ENCODE measurements at regions not wholly inside any gene's neighbourhood (a gene's known extent, or its start where the extent isn't known, plus 50 kb on each side); places are given as distances from the start of the nearest gene placed in this dataset.

GRCh38 chr18:26784599-26784998, 80.9 kb downstream of the AQP4 start:
- TF ChIP-seq CTCF (IDR thresholded peaks at IDR 0.05; ENCODE audit: low read depth, low read length, poor library complexity, severe bottlenecking) (no peak), EZH2phosphoT487 (IDR thresholded peaks at IDR 0.05; ENCODE audit: borderline replicate concordance, low read length) (no peak)
- H3K27me3 ChIP-seq (ENCODE audit: control insufficient read depth, low read length), result no peaks in the 10 kb centered on the region
- no peaks in the 10 kb centered on the region for H3K36me3 ChIP-seq (ENCODE audit: control insufficient read depth, low read length)
- peaks cover 11% of the 10 kb centered on the region for H3K4me1 ChIP-seq (ENCODE audit: control insufficient read depth, low read length)
- no peaks in the 10 kb centered on the region for H4K20me1 ChIP-seq (ENCODE audit: control insufficient read depth, insufficient read depth, low read depth, low read length)
- no peaks in the 10 kb centered on the region for H3K79me2 ChIP-seq (ENCODE audit: control insufficient read depth, low read length)
- no peak overlapping the region for H3K4me3 ChIP-seq (ENCODE audit: low read length)
- H3F3A ChIP-seq (ENCODE audit: control insufficient read depth, insufficient read depth), result no peaks in the 10 kb centered on the region
- H3K27ac ChIP-seq (ENCODE audit: low read depth, low read length), result no peak overlapping the region
- H3K9me2 ChIP-seq (replicated peaks; ENCODE audit: control insufficient read depth, low read length), result no peaks in the 10 kb centered on the region
- no peaks in the 10 kb centered on the region for H3K9me3 ChIP-seq (ENCODE audit: control insufficient read depth, insufficient read depth, low read length)
- H3K4me2 ChIP-seq (ENCODE audit: low read length), result 0 out of 2 replicates have a peak overlapping the region, but pooled peaks have one; percentile 4

- H3K27me3 ChIP-seq (ENCODE audit: control insufficient read depth, low read length), result peaks cover 6% of the 10 kb centered on the region; the same call in 1 of the 2 replicates
- H3K9me3 ChIP-seq (ENCODE audit: control insufficient read depth, insufficient read depth, low read length), result no peaks in the 10 kb centered on the region
- no peak for TF ChIP-seq CTCF (IDR thresholded peaks at IDR 0.05; ENCODE audit: low read depth, low read length, poor library complexity, severe bottlenecking)
- no peak for TF ChIP-seq EZH2phosphoT487 (IDR thresholded peaks at IDR 0.05; ENCODE audit: borderline replicate concordance, low read length)
- H3F3A ChIP-seq (ENCODE audit: control insufficient read depth, insufficient read depth), result no peaks in the 10 kb centered on the region
- H3K4me3 ChIP-seq (ENCODE audit: low read length), result no peak overlapping the region
- no peaks in the 10 kb centered on the region for H3K79me2 ChIP-seq (ENCODE audit: control insufficient read depth, low read length)
- H3K27ac ChIP-seq (ENCODE audit: low read depth, low read length), result no peak overlapping the region
- H3K36me3 ChIP-seq (ENCODE audit: control insufficient read depth, low read length), result no peaks in the 10 kb centered on the region
- H4K20me1 ChIP-seq (ENCODE audit: control insufficient read depth, insufficient read depth, low read depth, low read length), result no peaks in the 10 kb centered on the region
- peaks cover 11% of the 10 kb centered on the region for H3K4me1 ChIP-seq (ENCODE audit: control insufficient read depth, low read length)
- H3K4me2 ChIP-seq (ENCODE audit: low read length), result no peak overlapping the region
- H3K9me2 ChIP-seq (replicated peaks; ENCODE audit: control insufficient read depth, low read length), result no peaks in the 10 kb centered on the region
Observed at GRCh38 chr18:26783170-26783569, 82.3 kb downstream of the AQP4 start.

GRCh38 chr18:26780520-26781325, 84.8 kb downstream of the AQP4 start:
- no peaks in the 10 kb centered on the region for H3F3A ChIP-seq (ENCODE audit: control insufficient read depth, insufficient read depth)

More at GRCh38 chr18:26780520-26781325, 84.8 kb downstream of the AQP4 start:
- no peak overlapping the region for H3K4me3 ChIP-seq (ENCODE audit: low read length)
- peaks cover 6% of the 10 kb centered on the region; the same call in 1 of the 2 replicates for H3K27me3 ChIP-seq (ENCODE audit: control insufficient read depth, low read length)
- H3K9me2 ChIP-seq (replicated peaks; ENCODE audit: control insufficient read depth, low read length), result no peaks in the 10 kb centered on the region
- H3K36me3 ChIP-seq (ENCODE audit: control insufficient read depth, low read length), result no peaks in the 10 kb centered on the region
- no peaks in the 10 kb centered on the region for H4K20me1 ChIP-seq (ENCODE audit: control insufficient read depth, insufficient read depth, low read depth, low read length)
- no peaks in the 10 kb centered on the region for H3K9me3 ChIP-seq (ENCODE audit: control insufficient read depth, insufficient read depth, low read length)
- H3K4me2 ChIP-seq (ENCODE audit: low read length), result no peak overlapping the region
- H3K27ac ChIP-seq (ENCODE audit: low read depth, low read length), result no peak overlapping the region
- TF ChIP-seq EZH2phosphoT487 (IDR thresholded peaks at IDR 0.05; ENCODE audit: borderline replicate concordance, low read length) (no peak), CTCF (IDR thresholded peaks at IDR 0.05; ENCODE audit: low read depth, low read length, poor library complexity, severe bottlenecking) (no peak)
- H3K79me2 ChIP-seq (ENCODE audit: control insufficient read depth, low read length), result no peaks in the 10 kb centered on the region
- peaks cover 11% of the 10 kb centered on the region for H3K4me1 ChIP-seq (ENCODE audit: control insufficient read depth, low read length)
